ENCODE measurements at regions not wholly inside any gene's neighbourhood (a gene's known extent, or its start where the extent isn't known, plus 50 kb on each side); places are given as distances from the start of the nearest gene placed in this dataset.
"Not testable (repeated sequence)": the region's sequence is repeated elsewhere in the genome, so short reads cannot be mapped to it uniquely, and the experiment has no call there.

- no peak for DNase-seq (ENCODE audit: low read depth in 2 of 2)
Observed at GRCh38 chr14:85912141-85912540, 382.2 kb downstream of the FLRT2 start.

- no peak for DNase-seq (ENCODE audit: low read depth in 2 of 2)
Observed at GRCh38 chr14:85911044-85911443, 381.1 kb downstream of the FLRT2 start.

GRCh38 chr14:85909581-85909980, 379.6 kb downstream of the FLRT2 start:
- DNase-seq (ENCODE audit: low read depth in 2 of 2), result no peak

- no peak for DNase-seq (ENCODE audit: low read depth in 2 of 2)
Observed at GRCh38 chr14:85907536-85907935, 377.6 kb downstream of the FLRT2 start.

- no peak for DNase-seq (ENCODE audit: low read depth in 2 of 2)
Observed at GRCh38 chr14:85897808-85898207, 367.9 kb downstream of the FLRT2 start.

GRCh38 chr14:85895603-85896002, 365.7 kb downstream of the FLRT2 start:
- no peak for DNase-seq (ENCODE audit: low read depth in 2 of 2)

GRCh38 chr14:85892251-85892650, 362.3 kb downstream of the FLRT2 start:
- DNase-seq (ENCODE audit: low read depth in 2 of 2), result no peak

- DNase-seq (ENCODE audit: low read depth in 2 of 2), result no peak
Observed at GRCh38 chr14:85883966-85884365, 354.0 kb downstream of the FLRT2 start.

- no peak for DNase-seq (ENCODE audit: low read depth in 2 of 2)
Observed at GRCh38 chr14:85883101-85883500, 353.2 kb downstream of the FLRT2 start.

- no peak for DNase-seq (ENCODE audit: low read depth in 2 of 2)
Observed at GRCh38 chr14:85881935-85882334, 352.0 kb downstream of the FLRT2 start.

GRCh38 chr14:85878874-85879273, 348.9 kb downstream of the FLRT2 start:
- DNase-seq (ENCODE audit: low read depth in 2 of 2), result no peak

GRCh38 chr14:85873006-85873405, 343.1 kb downstream of the FLRT2 start:
- DNase-seq (ENCODE audit: low read depth in 2 of 2), result no peak

- DNase-seq (ENCODE audit: low read depth in 2 of 2), result no peak
Observed at GRCh38 chr14:85867450-85867849, 337.5 kb downstream of the FLRT2 start.

GRCh38 chr14:85865701-85866100, 335.8 kb downstream of the FLRT2 start:
- no peak for DNase-seq (ENCODE audit: low read depth in 2 of 2)

GRCh38 chr14:85858634-85859033, 328.7 kb downstream of the FLRT2 start:
- no peak for DNase-seq (ENCODE audit: low read depth in 2 of 2)

GRCh38 chr14:85856430-85856829, 326.5 kb downstream of the FLRT2 start:
- DNase-seq (ENCODE audit: low read depth in 2 of 2), result no peak

GRCh38 chr14:85853996-85854526, 324.1 kb downstream of the FLRT2 start:
- DNase-seq (ENCODE audit: low read depth in 2 of 2), result no peak

- no peak for DNase-seq (ENCODE audit: low read depth in 2 of 2)
Observed at GRCh38 chr14:85852906-85853305, 323.0 kb downstream of the FLRT2 start.

GRCh38 chr14:85852123-85852522, 322.2 kb downstream of the FLRT2 start:
- DNase-seq (ENCODE audit: low read depth in 2 of 2), result not testable (repeated sequence)

- DNase-seq (ENCODE audit: low read depth in 2 of 2), result not testable (repeated sequence)
Observed at GRCh38 chr14:85830549-85830948, 300.6 kb downstream of the FLRT2 start.

- DNase-seq (ENCODE audit: low read depth in 2 of 2), result not testable (repeated sequence)
Observed at GRCh38 chr14:85829601-85830000, 299.7 kb downstream of the FLRT2 start.

GRCh38 chr14:85824526-85824925, 294.6 kb downstream of the FLRT2 start:
- DNase-seq (ENCODE audit: low read depth in 2 of 2), result no peak

GRCh38 chr14:85822236-85822635, 292.3 kb downstream of the FLRT2 start:
- DNase-seq (ENCODE audit: low read depth in 2 of 2), result no peak

- DNase-seq (ENCODE audit: low read depth in 2 of 2), result no peak
Observed at GRCh38 chr14:85817430-85817829, 287.5 kb downstream of the FLRT2 start.

All from stimulated activated CD8-positive, alpha-beta memory T cell treated with anti-CD3 and anti-CD28 coated beads, Interleukin-7, amount 100 ng/mL, for 1 hour (primary cell).